ENCODE measurements at regions not wholly inside any gene's neighbourhood (a gene's known extent, or its start where the extent isn't known, plus 50 kb on each side); places are given as distances from the start of the nearest gene placed in this dataset.

DNA sequence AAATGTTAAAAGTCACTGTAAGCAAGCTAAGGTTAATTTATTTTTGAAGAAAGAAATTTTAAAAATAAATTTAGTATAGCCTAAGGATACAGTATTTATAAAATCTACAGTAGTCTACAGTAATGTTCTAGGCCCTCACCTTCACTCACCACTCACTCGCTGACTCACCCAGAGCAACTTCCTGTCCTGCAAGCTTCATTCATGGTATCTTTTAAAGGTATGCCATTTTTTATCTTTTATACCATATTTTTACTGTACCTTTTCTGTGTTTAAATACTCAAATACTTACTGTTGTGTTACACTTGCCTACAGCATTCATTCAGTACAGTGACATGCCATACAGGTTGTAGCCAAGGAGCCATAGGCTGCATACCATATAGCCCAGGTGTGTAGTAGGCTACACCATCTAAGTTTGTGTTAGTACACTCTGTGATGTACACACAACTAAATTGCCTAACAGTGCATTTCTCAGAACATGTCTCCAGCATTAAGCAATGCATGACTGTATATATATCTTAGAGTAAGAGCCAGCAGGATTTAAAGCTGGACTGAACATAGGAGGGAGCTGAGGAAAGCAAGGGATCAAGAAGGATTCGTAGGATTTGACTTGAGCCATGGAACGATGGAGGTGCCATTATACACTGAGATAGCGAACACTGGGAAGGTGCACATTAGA, 83.1 kb upstream of the KLF7 start:
- TF ChIP-seq, protein P1, sequence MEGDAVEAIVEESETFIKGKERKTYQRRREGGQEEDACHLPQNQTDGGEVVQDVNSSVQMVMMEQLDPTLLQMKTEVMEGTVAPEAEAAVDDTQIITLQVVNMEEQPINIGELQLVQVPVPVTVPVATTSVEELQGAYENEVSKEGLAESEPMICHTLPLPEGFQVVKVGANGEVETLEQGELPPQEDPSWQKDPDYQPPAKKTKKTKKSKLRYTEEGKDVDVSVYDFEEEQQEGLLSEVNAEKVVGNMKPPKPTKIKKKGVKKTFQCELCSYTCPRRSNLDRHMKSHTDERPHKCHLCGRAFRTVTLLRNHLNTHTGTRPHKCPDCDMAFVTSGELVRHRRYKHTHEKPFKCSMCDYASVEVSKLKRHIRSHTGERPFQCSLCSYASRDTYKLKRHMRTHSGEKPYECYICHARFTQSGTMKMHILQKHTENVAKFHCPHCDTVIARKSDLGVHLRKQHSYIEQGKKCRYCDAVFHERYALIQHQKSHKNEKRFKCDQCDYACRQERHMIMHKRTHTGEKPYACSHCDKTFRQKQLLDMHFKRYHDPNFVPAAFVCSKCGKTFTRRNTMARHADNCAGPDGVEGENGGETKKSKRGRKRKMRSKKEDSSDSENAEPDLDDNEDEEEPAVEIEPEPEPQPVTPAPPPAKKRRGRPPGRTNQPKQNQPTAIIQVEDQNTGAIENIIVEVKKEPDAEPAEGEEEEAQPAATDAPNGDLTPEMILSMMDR (IDR thresholded peaks at IDR 0.05), result no peak
- no peak for TF ChIP-seq EZH2 (IDR thresholded peaks at IDR 0.05; ENCODE audit: borderline replicate concordance, insufficient read depth, low read depth, low read length, poor library complexity, severe bottlenecking)
- no peak for DNase-seq
- ATAC-seq (ENCODE audit: low read depth), result no peak
- H3K4me1 Mint-ChIP-seq, result no peaks in the 10 kb centered on the region
- no peak overlapping the region for H3K9ac ChIP-seq (ENCODE audit: low read length)
- no peak overlapping the region for H3K4me2 ChIP-seq (replicated peaks; ENCODE audit: low read depth, low read length, poor library complexity, severe bottlenecking)
- CTCF ChIA-PET, result interaction anchor here (1.0 kb wide), 1 partner anchor 18 kb away, joined by 3 read pairs; no protein-coding TSS in a partner anchor
- no peaks in the 10 kb centered on the region for H3K27me3 ChIP-seq (replicated peaks in 1 of 4; ENCODE audit: control extremely low read depth in 1 of 4, control insufficient read depth in 3 of 4, insufficient read depth in 4 of 4, low read length in 3 of 4)
- no peaks in the 10 kb centered on the region for H3K36me3 ChIP-seq (replicated peaks in 1 of 2; ENCODE audit: control extremely low read depth in 1 of 2, control insufficient read depth in 1 of 2, extremely low read depth in 1 of 2, insufficient read depth in 2 of 2, low read length in 1 of 2)
- no peaks in the 10 kb centered on the region for H3K9me3 ChIP-seq (ENCODE audit: control extremely low read depth in 1 of 3, control insufficient read depth in 2 of 3, insufficient read depth in 1 of 3, low read length in 2 of 3)
- no peak overlapping the region for H3K27ac ChIP-seq (ENCODE audit: low read length in 2 of 2)
- POLR2A ChIA-PET, result no interaction called here
- 100% methylated on average over 1 of the region's 4 CpGs for WGBS (ENCODE audit: insufficient coverage)
- no peak overlapping the region for H3K4me3 Mint-ChIP-seq
- intact Hi-C loops (cut with micrococcal nuclease), result no loop called here
- no peaks in the 10 kb centered on the region for H4K20me1 ChIP-seq (ENCODE audit: control insufficient read depth, insufficient read depth, low read length, poor library complexity, severe bottlenecking)
- H3K9me3 Mint-ChIP-seq (ENCODE audit: insufficient read depth), result no peaks in the 10 kb centered on the region
- H3K27ac Mint-ChIP-seq, result no peak overlapping the region
- H3K4me3 ChIP-seq (ENCODE audit: control extremely low read depth in 1 of 5, extremely low read depth in 1 of 5, insufficient read depth in 1 of 5, low read depth in 2 of 5, low read length in 4 of 5), result no peak overlapping the region
- H3K27me3 Mint-ChIP-seq, result peaks cover 3% of the 10 kb centered on the region
- no peak overlapping the region for H2AFZ ChIP-seq (ENCODE audit: insufficient read depth, low read depth, low read length, poor library complexity, severe bottlenecking)
- no peaks in the 10 kb centered on the region for H3K79me2 ChIP-seq (ENCODE audit: control insufficient read depth, insufficient read depth, low read length)
- H3K4me1 ChIP-seq (ENCODE audit: control insufficient read depth in 2 of 2, insufficient read depth in 2 of 2, low read length in 2 of 2), result no peaks in the 10 kb centered on the region

DNA sequence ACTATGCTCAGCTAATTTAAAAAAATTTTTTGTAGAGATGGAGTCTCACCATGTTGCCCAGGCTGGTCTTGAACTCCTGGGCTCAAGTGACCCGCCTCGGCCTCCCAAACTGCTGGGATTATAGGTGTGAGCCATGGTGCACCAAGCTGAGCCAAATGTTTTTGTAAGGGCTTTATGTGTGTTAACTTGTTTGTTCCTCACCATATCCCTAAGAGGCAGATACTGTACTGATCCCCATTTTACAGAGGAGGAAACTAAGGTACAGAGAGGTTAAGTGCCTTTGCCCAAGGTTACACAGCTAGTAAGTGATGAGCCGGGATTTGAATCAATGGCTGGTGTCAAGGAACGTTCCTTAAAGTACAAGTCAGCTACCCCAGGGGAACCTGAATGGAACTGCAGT, 85.3 kb upstream of the KLF7 start:
- Histone ChIP-seq H3K9me3 (ENCODE audit: control extremely low read depth in 1 of 3, control insufficient read depth in 2 of 3, insufficient read depth in 1 of 3, low read length in 2 of 3) (no peaks in the 10 kb centered on the region), H3K4me3 (ENCODE audit: control extremely low read depth in 1 of 5, extremely low read depth in 1 of 5, insufficient read depth in 1 of 5, low read depth in 2 of 5, low read length in 4 of 5) (no peak overlapping the region), H3K27me3 (replicated peaks in 1 of 4; ENCODE audit: control extremely low read depth in 1 of 4, control insufficient read depth in 3 of 4, insufficient read depth in 4 of 4, low read length in 3 of 4) (no peaks in the 10 kb centered on the region), H3K9ac (ENCODE audit: low read length) (no peak overlapping the region), H3K4me2 (replicated peaks; ENCODE audit: low read depth, low read length, poor library complexity, severe bottlenecking) (no peak overlapping the region), H3K79me2 (ENCODE audit: control insufficient read depth, insufficient read depth, low read length) (no peaks in the 10 kb centered on the region), H2AFZ (ENCODE audit: insufficient read depth, low read depth, low read length, poor library complexity, severe bottlenecking) (no peak overlapping the region), H4K20me1 (ENCODE audit: control insufficient read depth, insufficient read depth, low read length, poor library complexity, severe bottlenecking) (no peaks in the 10 kb centered on the region), H3K27ac (ENCODE audit: low read length in 2 of 2) (no peak overlapping the region), H3K36me3 (replicated peaks in 1 of 2; ENCODE audit: control extremely low read depth in 1 of 2, control insufficient read depth in 1 of 2, extremely low read depth in 1 of 2, insufficient read depth in 2 of 2, low read length in 1 of 2) (no peaks in the 10 kb centered on the region), H3K4me1 (ENCODE audit: control insufficient read depth in 2 of 2, insufficient read depth in 2 of 2, low read length in 2 of 2) (peaks cover 8 to 10% of the 10 kb centered on the region in 2 donors)
- POLR2A ChIA-PET, result no interaction called here
- CTCF ChIA-PET, result interaction anchor here (0.6 kb wide), 1 partner anchor 18 kb away, joined by 4 read pairs; no protein-coding TSS in a partner anchor
- 97% methylated on average over 4 of the region's 4 CpGs for WGBS (ENCODE audit: insufficient coverage)
- Mint-ChIP-seq H3K27ac (no peak overlapping the region), H3K9me3 (ENCODE audit: insufficient read depth) (no peaks in the 10 kb centered on the region), H3K4me3 (no peak overlapping the region), H3K27me3 (peaks cover 15% of the 10 kb centered on the region), H3K4me1 (peaks cover 16% of the 10 kb centered on the region)
- ATAC-seq (ENCODE audit: low read depth), result no peak
- TF ChIP-seq, protein P1 (IDR thresholded peaks at IDR 0.05), result no peak
- no peak for TF ChIP-seq EZH2 (IDR thresholded peaks at IDR 0.05; ENCODE audit: borderline replicate concordance, insufficient read depth, low read depth, low read length, poor library complexity, severe bottlenecking)
- no peak for DNase-seq
- intact Hi-C loops (cut with micrococcal nuclease), result no loop called here

Measured in B cell (primary cell).